ENCODE measurements at regions not wholly inside any gene's neighbourhood (a gene's known extent, or its start where the extent isn't known, plus 50 kb on each side); places are given as distances from the start of the nearest gene placed in this dataset.

DNA sequence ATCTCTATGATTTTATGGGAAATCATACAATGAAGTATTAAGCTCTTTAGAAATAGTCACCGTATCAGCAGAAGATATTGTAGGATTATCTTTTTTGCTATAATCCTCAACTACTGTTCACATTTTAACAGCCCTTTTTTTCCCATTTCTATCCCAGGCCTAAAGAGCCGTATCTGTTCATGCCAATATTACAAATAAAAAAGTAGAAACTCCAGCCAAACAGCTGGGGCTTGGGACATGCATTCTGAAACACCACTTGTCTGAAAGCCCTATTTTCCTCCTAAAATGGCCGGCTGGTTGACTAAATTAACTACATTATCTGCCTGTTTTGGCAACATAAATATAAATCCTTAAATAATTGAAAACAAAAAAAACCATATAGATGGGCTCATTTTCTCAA lies 477.8 kb downstream of the CDH2 start:
- Histone ChIP-seq H3K27ac (no peak overlapping the region), H3K4me1 (no peaks in the 10 kb centered on the region), H3K27me3 (no peaks in the 10 kb centered on the region), H3K36me3 (no peaks in the 10 kb centered on the region), H3K4me3 (no peak overlapping the region), H3K9me3 (no peaks in the 10 kb centered on the region)
- DNase-seq (peak in 1 of 4 donors; percentile 28), ATAC-seq (no peak)
- TF ChIP-seq, protein P1, sequence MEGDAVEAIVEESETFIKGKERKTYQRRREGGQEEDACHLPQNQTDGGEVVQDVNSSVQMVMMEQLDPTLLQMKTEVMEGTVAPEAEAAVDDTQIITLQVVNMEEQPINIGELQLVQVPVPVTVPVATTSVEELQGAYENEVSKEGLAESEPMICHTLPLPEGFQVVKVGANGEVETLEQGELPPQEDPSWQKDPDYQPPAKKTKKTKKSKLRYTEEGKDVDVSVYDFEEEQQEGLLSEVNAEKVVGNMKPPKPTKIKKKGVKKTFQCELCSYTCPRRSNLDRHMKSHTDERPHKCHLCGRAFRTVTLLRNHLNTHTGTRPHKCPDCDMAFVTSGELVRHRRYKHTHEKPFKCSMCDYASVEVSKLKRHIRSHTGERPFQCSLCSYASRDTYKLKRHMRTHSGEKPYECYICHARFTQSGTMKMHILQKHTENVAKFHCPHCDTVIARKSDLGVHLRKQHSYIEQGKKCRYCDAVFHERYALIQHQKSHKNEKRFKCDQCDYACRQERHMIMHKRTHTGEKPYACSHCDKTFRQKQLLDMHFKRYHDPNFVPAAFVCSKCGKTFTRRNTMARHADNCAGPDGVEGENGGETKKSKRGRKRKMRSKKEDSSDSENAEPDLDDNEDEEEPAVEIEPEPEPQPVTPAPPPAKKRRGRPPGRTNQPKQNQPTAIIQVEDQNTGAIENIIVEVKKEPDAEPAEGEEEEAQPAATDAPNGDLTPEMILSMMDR (IDR thresholded peaks at IDR 0.05), result no peak
- intact Hi-C loops (cut with DNase I), result no loop called here

DNA sequence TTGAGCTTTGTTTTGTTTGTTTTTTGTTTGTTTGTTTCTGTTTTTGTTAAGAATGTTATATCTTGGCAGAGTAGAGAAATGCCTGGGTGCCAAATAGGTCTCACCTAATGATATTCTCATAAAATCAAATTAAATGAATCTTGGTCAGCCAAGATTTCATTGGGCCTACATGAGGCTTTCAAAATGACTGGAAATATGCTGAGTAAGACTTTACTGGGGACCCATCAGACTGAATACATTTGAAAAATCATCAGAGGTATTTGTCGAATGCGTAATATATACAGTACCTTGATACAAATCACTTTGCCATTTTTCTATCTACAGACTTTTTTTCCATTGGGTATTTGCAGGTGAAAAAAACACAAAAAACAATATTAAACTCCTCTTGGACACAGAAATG lies 480.8 kb downstream of the CDH2 start:
- TF ChIP-seq, protein P1 (IDR thresholded peaks at IDR 0.05), result no peak
- H3K36me3 ChIP-seq, result no peaks in the 10 kb centered on the region
- H3K4me1 ChIP-seq, result no peaks in the 10 kb centered on the region
- peaks cover 0 to 3% of the 10 kb centered on the region in 2 donors for H3K9me3 ChIP-seq
- DNase-seq (no peak), ATAC-seq (no peak)
- intact Hi-C loops (cut with DNase I), result no loop called here
- H3K27me3 ChIP-seq, result no peaks in the 10 kb centered on the region
- H3K4me3 ChIP-seq, result no peak overlapping the region
- no peak overlapping the region for H3K27ac ChIP-seq

DNA sequence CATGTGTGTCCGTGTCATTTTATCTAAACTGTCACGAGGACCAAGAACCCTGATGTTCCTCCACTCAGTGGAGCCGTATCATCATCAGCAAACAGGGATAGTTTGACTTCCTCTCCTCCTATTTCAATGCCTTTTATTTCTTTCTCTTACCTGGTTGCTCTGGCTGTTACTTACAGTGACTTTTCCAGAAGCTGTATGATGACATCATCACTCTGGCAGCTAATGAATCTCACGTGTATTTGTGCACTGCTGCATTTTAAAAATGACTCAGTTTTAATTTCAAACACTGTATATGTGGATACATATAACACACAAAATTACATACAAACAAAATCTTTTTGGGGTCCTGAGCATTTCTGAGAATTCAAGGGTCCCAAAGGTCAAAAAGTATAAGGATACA lies 481.4 kb downstream of the CDH2 start:
- Histone ChIP-seq H3K27ac (no peak overlapping the region), H3K4me1 (no peaks in the 10 kb centered on the region), H3K27me3 (no peaks in the 10 kb centered on the region), H3K9me3 (peaks cover 0 to 3% of the 10 kb centered on the region in 2 donors), H3K36me3 (no peaks in the 10 kb centered on the region), H3K4me3 (no peak overlapping the region)
- intact Hi-C loops (cut with DNase I), result no loop called here
- DNase-seq, result no peak
- peak; percentile 48 for ATAC-seq
- TF ChIP-seq, protein P1 (IDR thresholded peaks at IDR 0.05), result no peak

DNA sequence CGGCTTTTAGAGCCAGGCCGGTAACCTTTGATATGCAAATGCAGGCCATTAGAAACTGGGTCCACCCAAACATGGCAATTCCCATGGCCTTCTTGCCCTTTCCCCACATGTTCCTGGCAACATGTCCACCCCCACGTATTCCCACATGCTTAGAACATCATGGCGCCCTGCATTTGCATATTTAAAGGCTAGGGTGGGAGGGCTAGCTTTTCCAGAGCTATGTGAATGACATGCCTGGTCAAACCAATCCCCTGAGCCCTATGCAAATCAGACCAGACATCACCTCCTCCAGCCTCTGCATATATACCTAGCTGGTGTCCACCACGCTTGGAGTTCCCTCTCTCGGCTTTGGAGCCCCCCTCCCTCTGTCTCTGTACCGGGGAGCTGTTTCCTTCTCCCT lies 481.9 kb downstream of the CDH2 start:
- Histone ChIP-seq H3K4me3 (no peak overlapping the region), H3K4me1 (no peaks in the 10 kb centered on the region), H3K27me3 (no peaks in the 10 kb centered on the region), H3K36me3 (no peaks in the 10 kb centered on the region), H3K27ac (no peak overlapping the region), H3K9me3 (peaks cover 0 to 3% of the 10 kb centered on the region in 2 donors)
- DNase-seq (no peak), ATAC-seq (no peak)
- intact Hi-C loops (cut with DNase I), result no loop called here
- TF ChIP-seq, protein P1 (IDR thresholded peaks at IDR 0.05), result no peak

DNA sequence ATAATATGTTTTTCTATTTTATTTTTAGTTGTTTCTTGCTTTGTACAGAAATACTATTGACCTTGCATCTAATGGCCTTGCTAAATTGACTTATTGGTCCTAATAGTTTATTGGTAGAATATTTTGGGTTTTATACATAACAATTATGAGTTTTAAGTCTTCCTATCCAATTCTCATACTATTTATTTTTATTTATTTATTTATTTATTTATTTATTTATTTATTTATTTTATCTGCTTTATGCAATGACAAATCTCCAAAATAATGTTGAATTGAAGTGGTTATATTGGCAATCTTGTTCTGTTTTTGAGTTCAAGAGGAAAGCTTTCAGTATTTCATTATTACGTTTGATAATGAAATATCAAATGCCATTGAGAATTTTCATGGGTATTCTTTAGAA lies 488.3 kb downstream of the CDH2 start:
- intact Hi-C loops (cut with DNase I), result no loop called here
- H3K36me3 ChIP-seq, result no peaks in the 10 kb centered on the region
- H3K27me3 ChIP-seq, result no peaks in the 10 kb centered on the region
- H3K27ac ChIP-seq, result no peak overlapping the region
- DNase-seq (no peak), ATAC-seq (no peak)
- TF ChIP-seq, protein P1 (IDR thresholded peaks at IDR 0.05), result no peak
- H3K4me3 ChIP-seq, result no peak overlapping the region
- no peaks in the 10 kb centered on the region for H3K4me1 ChIP-seq
- H3K9me3 ChIP-seq, result peaks cover 0 to 13% of the 10 kb centered on the region in 2 donors

Data from left lung (tissue), 4 donors.